Ramos (cell line): ENCODE measurements at regions not wholly inside any gene's neighbourhood (a gene's known extent, or its start where the extent isn't known, plus 50 kb on each side); places are given as distances from the start of the nearest gene placed in this dataset.

ENCODE experiments used
- in situ Hi-C: fragments of 300-500 bp; cut with MboI; formaldehyde crosslinking; loops from one replicate; pipeline ENCODE4 v1.14.3; 2022; ENCODE audit warnings: low sequenced_read_pairs; ENCODE audit not compliant: unreplicated experiment

GRCh38 chr12:90899456-90900182, 55.4 kb downstream of the CCER1 start:
- in situ Hi-C loops: no loop called here

DNA sequence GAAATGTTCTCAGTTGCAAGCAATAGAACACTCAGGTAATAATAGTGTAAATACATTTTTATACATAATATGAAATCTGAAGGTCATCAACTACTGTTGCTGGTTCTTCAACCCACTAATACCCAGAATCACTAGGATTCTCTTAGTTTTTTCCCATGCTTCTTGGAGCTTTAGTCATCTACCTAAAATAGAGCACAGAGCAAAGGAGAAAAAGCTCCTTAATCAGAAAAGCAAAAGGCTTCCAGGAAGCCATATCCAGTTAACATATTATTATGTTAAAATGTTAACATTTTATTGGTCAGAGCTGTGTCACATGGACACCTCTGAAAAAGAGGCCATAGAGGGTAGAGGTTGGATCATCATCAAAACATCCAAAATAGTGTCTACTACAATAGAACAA, 57.0 kb downstream of the CCER1 start:
- in situ Hi-C loops: no loop called here

DNA sequence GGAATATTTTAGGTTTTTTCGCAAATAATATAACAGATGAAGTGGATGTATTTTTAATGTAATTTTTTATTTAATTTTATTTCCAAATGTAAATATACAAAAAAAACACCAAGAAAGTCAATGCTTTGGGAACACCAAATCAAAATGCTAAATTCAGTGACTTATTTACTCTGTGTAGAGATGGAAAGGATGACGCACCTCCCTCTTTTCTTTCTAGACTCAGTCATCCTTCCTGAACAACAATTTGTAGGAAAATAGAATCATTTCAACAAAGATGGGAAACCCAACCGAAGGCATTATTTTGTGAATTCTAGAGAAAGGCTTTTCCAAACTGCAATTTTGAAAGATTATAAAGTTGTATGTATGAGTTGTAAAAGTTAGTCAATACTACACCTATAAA, 57.7 kb downstream of the CCER1 start:
- in situ Hi-C loops: no loop called here

DNA sequence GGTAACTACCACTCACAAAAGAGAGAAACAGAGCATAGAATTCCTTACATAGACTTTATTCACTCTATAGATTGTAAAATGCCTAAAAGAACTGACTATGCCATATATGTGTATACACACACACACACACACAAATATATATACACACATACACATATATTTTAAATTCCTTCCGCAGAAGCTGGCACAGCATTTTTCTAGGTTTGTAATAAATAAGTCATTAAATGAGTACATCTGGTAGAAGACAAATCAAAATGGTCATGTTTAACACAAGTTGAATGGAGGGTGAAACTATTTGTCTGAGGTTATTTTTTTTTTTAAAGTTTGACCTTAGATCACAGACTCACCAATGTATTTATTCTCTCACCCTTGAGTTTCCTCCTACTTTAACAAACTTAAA, 58.2 kb downstream of the CCER1 start:
- in situ Hi-C loops: no loop called here

DNA sequence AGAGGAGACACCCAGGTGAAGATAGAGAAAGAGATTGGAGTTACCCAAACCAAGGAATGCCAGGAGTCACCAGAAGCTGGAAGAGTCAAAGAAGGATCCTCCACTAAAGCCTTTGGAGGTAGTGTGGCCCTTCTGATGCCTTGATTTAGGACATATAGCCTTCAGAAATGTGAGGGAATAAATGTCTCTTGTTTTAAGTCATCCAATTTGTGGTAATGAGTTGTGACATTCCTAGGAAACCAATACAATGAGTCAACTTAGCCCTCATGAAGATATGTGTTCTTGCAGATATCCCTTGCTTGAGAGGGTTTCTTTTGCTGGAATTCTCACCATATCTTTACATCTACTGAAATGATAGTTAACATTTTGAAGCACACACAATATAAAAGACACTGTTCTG, 58.8 kb downstream of the CCER1 start:
- in situ Hi-C loops: no loop called here

GRCh38 chr12:90888316-90888715, 66.7 kb downstream of the CCER1 start:
- in situ Hi-C loops: no loop called here

DNA sequence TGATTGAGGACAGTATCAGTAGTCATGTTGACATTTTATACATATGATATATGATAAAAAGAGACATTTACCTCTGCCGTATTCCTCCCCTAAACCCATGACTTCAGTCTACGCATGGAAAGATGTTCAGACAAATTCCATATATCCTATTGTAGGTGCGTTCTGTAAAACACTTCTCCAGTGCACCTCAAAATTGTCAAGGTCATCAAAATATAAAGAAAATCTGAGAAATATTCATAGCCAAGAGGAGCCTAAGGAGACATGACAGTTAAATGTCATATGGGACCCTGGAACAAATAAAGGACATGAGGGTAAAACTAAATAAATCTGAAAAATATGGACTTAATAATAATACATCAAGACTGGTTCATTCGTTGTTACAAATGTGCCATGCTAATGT, 71.5 kb downstream of the CCER1 start:
- in situ Hi-C loops: no loop called here

DNA sequence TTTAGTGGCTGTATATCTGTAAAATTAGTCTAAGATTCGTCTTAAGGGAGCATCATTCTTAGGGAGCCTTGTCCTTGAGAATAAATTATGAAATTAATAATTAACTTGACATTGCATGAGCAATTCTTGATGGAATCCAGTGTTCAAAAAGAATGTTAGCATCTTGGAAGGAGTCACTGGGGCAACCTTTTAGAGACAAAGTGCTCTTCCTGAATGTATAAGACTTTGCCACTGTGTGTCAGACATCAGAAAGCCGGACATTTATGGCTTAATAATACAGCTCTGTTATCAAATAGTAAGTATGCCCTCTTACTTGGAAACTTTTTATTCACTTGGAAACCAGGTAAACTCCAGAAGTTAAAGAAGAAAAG, 83.3 kb downstream of the CCER1 start:
- in situ Hi-C loops: no loop called here

- in situ Hi-C loops: no loop called here
Measured at GRCh38 chr12:90870971-90871725, 83.8 kb downstream of the CCER1 start.

DNA sequence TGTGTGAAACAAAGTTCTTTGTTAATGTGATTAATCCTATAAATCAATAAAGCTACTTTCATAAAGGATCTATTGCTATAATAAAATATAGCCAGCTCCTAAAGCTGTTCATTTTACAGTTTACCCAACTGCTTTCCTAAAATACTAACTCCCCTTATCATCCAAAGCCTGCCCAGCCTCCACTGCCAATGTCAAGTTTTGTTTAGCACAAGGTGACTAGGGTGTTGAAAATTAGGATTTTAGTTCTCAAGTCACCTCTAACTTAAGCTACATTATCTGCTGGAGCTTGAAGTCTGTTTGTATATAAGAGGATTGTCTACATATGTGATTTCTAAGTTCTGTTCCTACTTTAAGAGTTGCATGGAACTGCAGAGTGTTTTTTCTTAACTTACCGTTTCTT, 86.3 kb downstream of the CCER1 start:
- in situ Hi-C loops: no loop called here

- in situ Hi-C loops: no loop called here
Measured at GRCh38 chr12:90859591-90859990, 95.4 kb downstream of the CCER1 start.

- in situ Hi-C loops: no loop called here
Measured at GRCh38 chr12:90858252-90858651, 96.7 kb downstream of the CCER1 start.

GRCh38 chr12:90855534-90855933, 99.4 kb downstream of the CCER1 start:
- in situ Hi-C loops: no loop called here

DNA sequence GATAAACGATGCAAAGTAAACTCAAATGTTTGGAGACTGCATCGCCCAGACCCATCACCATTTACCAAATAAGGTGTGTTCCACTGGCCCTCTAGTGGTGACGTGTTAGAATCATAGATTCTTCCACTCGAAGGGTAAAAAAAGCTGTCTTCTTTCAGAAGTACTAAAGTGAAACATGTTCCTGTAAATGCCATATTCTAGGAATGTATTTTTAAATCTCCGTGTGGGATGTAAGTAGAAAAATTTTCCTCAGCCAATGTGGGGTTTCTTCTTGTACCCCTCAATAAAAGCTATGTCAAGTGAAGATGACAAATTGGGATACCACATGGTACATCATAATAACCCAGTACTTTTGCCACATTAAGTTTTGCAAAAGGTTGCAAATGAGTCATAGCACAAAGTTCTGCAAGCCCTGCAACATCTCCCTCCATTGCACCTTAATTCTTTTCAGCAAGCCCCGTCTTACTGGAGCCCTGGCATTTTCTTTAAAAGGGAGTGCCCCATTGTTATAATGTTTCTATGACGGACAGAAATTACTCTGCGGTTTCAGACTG, 100.8 kb downstream of the CCER1 start:
- in situ Hi-C loops: no loop called here

DNA sequence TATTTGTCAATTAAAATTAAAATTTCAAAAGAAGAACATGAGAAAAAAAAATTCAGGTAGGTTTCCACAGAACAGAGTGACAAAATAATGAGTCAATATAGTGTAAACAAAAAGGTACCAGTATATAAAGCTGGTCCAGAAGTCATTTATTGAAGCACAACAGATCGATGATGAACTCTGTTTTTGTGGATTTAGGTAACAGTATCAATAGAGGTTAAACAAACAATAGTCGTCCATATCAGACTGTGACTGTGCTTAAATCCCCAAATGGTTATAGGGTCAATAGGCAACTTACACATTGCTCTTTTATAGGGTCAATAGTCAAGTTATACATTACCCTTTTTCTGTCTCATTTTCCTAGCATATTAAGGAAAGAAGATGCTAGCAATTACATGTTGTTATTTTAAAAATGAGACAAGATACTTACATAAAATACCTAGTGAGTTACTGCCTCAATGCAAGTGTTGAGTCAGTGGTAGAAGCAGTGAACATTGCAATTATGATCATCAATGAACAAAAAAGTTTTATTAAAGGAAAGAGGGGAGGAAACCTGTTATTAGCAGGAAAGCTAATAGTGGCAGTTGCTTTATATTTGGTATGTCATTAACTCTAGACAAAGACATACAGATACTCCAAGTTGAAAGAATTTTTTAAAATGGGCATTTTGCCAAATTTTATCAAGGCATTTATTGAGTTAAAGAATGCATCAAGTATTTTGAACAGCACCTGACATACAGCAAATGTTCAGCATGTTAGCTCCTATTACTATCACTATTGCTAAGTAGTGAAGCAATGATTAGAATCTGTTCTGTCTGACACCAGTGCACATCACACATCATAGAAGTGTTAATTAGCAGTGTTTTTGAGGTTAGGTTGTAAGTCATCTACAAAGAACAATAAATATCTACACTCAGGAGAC, 102.9 kb downstream of the CCER1 start:
- in situ Hi-C loops: no loop called here

GRCh38 chr12:90842477-90842876, 112.5 kb downstream of the CCER1 start:
- in situ Hi-C loops: no loop called here

DNA sequence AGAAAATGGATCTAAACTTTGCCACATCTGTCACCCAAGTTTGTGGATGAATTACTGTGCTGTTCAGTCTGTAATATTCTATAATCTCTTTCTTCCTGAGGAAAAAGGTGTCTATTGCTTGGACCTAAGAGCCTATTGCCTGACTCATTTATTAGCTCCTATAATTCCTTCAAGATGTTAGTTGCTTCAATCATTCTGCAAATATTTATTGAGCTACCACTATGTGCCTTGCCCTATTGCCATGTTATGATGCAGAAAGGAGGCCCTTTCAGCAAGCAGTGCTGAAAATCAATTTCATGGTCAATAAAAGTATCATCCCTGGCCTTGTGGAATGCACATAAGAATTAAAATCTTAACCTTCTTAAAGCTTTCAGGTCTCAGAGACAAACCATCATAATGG, 113.6 kb downstream of the CCER1 start:
- in situ Hi-C loops: no loop called here

GRCh38 chr12:90839346-90839745, 115.6 kb downstream of the CCER1 start:
- in situ Hi-C loops: no loop called here

DNA sequence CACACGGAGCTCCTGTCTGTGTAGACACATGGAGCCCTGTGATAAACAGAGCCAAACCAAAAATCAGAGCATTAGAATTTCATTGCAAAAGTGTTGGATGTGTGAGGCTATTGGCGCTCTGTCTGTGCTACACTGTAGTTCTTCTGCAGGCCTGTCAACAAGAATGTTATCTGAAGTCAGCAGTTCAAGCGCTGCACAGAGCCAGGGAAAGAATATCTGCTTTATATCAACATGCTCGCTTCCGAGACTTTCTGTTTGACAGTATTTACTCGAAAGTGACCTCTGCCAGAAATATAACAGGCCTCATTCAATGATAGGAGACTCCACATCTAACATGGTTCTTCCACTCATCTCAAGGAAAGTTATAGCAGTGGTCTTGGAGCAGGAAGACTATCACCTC, 118.3 kb downstream of the CCER1 start:
- in situ Hi-C loops: no loop called here

DNA sequence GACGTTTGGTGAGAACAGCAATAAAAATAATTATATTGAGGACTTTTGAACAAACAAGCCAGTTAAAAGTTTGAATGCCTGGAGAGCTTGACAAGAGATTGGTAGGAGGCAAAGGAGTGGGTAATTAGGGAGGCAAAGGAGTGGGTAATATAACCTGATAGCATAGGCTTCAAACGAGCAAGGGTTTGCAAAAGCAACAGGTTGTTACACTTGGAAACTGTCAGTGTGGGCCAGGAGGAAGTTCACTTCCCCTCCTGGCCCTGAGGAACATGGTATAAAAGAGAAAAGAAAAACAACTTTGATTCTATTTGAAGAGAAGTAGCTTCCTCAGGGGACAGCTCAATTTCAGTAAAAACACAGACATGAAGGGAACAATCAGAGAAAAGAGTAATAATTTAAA, 121.7 kb downstream of the CCER1 start:
- in situ Hi-C loops: no loop called here

GRCh38 chr12:90832427-90832826, 122.5 kb downstream of the CCER1 start:
- in situ Hi-C loops: no loop called here
